Psoas muscle (tissue), 7 donors: ENCODE measurements at regions not wholly inside any gene's neighbourhood (a gene's known extent, or its start where the extent isn't known, plus 50 kb on each side); places are given as distances from the start of the nearest gene placed in this dataset.
A peak's percentile ranks its signal among the peaks of the same experiment; 100 is the strongest.

Experiments
- ATAC-seq, 4 donors: fragments of 200-7000 bp; cut with Tn5 transposase; one replicate each; pipeline ENCODE4 v1.9.1; 2020; ENCODE audit warnings: moderate library complexity in 3 of 4, mild to moderate bottlenecking in 2 of 4
- DNase-seq, 2 donors: peaks; one replicate each; pipeline ENCODE4 v3.0.0-alpha.2; 2020
- H3K27ac ChIP-seq: fragments of 200-600 bp; one replicate; pipeline ENCODE4 v1.8.0; 2022
- H3K27me3 ChIP-seq, 3 donors: fragments of 200-600 bp in 1 of 3; one replicate each; pipeline versions ENCODE4 v1.6.1 to v1.8.0; 2013 to 2022; ENCODE audit warnings: low read length in 2 of 3, mild to moderate bottlenecking in 2 of 3, moderate library complexity in 1 of 3; ENCODE audit not compliant: insufficient read depth in 3 of 3
- H3K36me3 ChIP-seq, 2 donors: fragments of 200-600 bp in 1 of 2; one replicate each; pipeline versions ENCODE4 v1.6.1 to v1.8.0; 2013 to 2022; ENCODE audit warnings: low read depth in 1 of 2, mild to moderate bottlenecking in 1 of 2, moderate library complexity in 1 of 2; ENCODE audit not compliant: insufficient read depth in 1 of 2
- H3K4me1 ChIP-seq: fragments of 200-600 bp; one replicate; pipeline ENCODE4 v1.8.0; 2022
- H3K4me3 ChIP-seq: fragments of 200-600 bp; one replicate; pipeline ENCODE4 v1.8.0; 2022; ENCODE audit warnings: mild to moderate bottlenecking
- H3K9me3 ChIP-seq: fragments of 200-600 bp; one replicate; pipeline ENCODE4 v1.8.0; 2022
- WGBS, 3 donors: extraction: QIAGEN DNeasy Blood & Tissue Kit; methylation state at CpG; one replicate each; pipeline versions ENCODE4 v1.1.6 to v1.1.7; 2013; 5-methylcytosine and 5-hydroxymethylcytosine counted together
- intact Hi-C, 2 donors: fragments of 100-400 bp; cut with DNase I; formaldehyde crosslinking; loops; one replicate each; pipeline versions ENCODE4 v1.11.0 to v1.14.2; 2022
- TF ChIP-seq, protein P1 (sequence below): fragments of 200-600 bp; IDR thresholded peaks from one replicate; pipeline ENCODE4 v1.8.0; 2022; ENCODE audit warnings: antibody characterized with exemption
- donor health status: healthy with polysubstance abuse.
- donor health status: DM: no; HTN: no; CAD: no; lungs with moderate emphysema.
- donor health status: Bipolar disorder and iron deficiency.
- donor health status: healthy.
- donor health status: DM: yes; HTN: yes; CAD: no.
- donor health status: DM: no; HTN: no; CAD: no.
- donor health status: DM: yes; HTN: yes; CAD: no.

GRCh38 chr10:35998026-35998425 is 355.9 kb upstream of the FZD8 start:
- intact Hi-C loops, result loop anchor here in 1 of 2 donors (10.0 kb wide), 1 partner anchor 353 kb away; the partner anchor contains the start of gene FZD8
- Histone ChIP-seq H3K4me1 (no peaks in the 10 kb centered on the region), H3K4me3 (no peak overlapping the region), H3K9me3 (no peaks in the 10 kb centered on the region), H3K27me3 (no peaks in the 10 kb centered on the region), H3K27ac (no peak overlapping the region), H3K36me3 (no peaks in the 10 kb centered on the region)
- DNase-seq, result no peak
- no peak for ATAC-seq
- TF ChIP-seq, protein P1, sequence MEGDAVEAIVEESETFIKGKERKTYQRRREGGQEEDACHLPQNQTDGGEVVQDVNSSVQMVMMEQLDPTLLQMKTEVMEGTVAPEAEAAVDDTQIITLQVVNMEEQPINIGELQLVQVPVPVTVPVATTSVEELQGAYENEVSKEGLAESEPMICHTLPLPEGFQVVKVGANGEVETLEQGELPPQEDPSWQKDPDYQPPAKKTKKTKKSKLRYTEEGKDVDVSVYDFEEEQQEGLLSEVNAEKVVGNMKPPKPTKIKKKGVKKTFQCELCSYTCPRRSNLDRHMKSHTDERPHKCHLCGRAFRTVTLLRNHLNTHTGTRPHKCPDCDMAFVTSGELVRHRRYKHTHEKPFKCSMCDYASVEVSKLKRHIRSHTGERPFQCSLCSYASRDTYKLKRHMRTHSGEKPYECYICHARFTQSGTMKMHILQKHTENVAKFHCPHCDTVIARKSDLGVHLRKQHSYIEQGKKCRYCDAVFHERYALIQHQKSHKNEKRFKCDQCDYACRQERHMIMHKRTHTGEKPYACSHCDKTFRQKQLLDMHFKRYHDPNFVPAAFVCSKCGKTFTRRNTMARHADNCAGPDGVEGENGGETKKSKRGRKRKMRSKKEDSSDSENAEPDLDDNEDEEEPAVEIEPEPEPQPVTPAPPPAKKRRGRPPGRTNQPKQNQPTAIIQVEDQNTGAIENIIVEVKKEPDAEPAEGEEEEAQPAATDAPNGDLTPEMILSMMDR, result no peak
- WGBS, 3 donors, result 70 to 77% (median 70%) methylated on average over 3 of the region's 3 CpGs

GRCh38 chr10:35995485-35995884 is 353.4 kb upstream of the FZD8 start:
- no peak for DNase-seq
- Histone ChIP-seq H3K9me3 (no peaks in the 10 kb centered on the region), H3K4me1 (no peaks in the 10 kb centered on the region), H3K4me3 (no peak overlapping the region), H3K27ac (no peak overlapping the region), H3K27me3 (no peaks in the 10 kb centered on the region), H3K36me3 (no peaks in the 10 kb centered on the region)
- 82 to 90% (median 82%) methylated on average over 4 of the region's 4 CpGs for WGBS, 3 donors
- TF ChIP-seq, protein P1, result no peak
- intact Hi-C loops, result loop anchor here in 1 of 2 donors (10.0 kb wide), 1 partner anchor 351 kb away; the partner anchor contains the start of gene FZD8
- ATAC-seq, result no peak

- Histone ChIP-seq H3K36me3 (no peaks in the 10 kb centered on the region), H3K4me1 (no peaks in the 10 kb centered on the region), H3K4me3 (no peak overlapping the region), H3K9me3 (no peaks in the 10 kb centered on the region), H3K27ac (no peak overlapping the region), H3K27me3 (no peaks in the 10 kb centered on the region)
- intact Hi-C loops, result loop anchor here in 1 of 2 donors (10.0 kb wide), 1 partner anchor 349 kb away; the partner anchor contains the start of gene FZD8
- 56 to 61% (median 60%) methylated on average over 8 of the region's 8 CpGs for WGBS, 3 donors
- TF ChIP-seq, protein P1, result no peak
- DNase-seq (no peak), ATAC-seq (no peak)
These were observed 351.8 kb upstream of the FZD8 start for GRCh38 chr10:35993591-35994515.

GRCh38 chr10:35992107-35992506 is 350.0 kb upstream of the FZD8 start:
- intact Hi-C loops, result loop anchor here in 1 of 2 donors (10.0 kb wide), 1 partner anchor 347 kb away; the partner anchor contains the start of gene FZD8
- no peak overlapping the region for H3K4me3 ChIP-seq

More at GRCh38 chr10:35992107-35992506, 350.0 kb upstream of the FZD8 start:
- H3K9me3 ChIP-seq, result no peaks in the 10 kb centered on the region
- ATAC-seq (peak in 2 of 4 donors; percentile 28 to 75), DNase-seq (no peak)
- H3K27me3 ChIP-seq, result no peaks in the 10 kb centered on the region
- H3K36me3 ChIP-seq, result no peaks in the 10 kb centered on the region
- H3K4me1 ChIP-seq, result no peaks in the 10 kb centered on the region
- TF ChIP-seq, protein P1, result no peak
- H3K27ac ChIP-seq, result no peak overlapping the region
